Epidermal melanocyte (primary cell): ENCODE measurements at regions not wholly inside any gene's neighbourhood (a gene's known extent, or its start where the extent isn't known, plus 50 kb on each side); places are given as distances from the start of the nearest gene placed in this dataset.

ENCODE experiments used
- DNase-seq: peaks from one replicate; pipeline ENCODE4 v3.0.0; 2011; ENCODE audit warnings: low spot score; ENCODE audit not compliant: insufficient read length

DNA sequence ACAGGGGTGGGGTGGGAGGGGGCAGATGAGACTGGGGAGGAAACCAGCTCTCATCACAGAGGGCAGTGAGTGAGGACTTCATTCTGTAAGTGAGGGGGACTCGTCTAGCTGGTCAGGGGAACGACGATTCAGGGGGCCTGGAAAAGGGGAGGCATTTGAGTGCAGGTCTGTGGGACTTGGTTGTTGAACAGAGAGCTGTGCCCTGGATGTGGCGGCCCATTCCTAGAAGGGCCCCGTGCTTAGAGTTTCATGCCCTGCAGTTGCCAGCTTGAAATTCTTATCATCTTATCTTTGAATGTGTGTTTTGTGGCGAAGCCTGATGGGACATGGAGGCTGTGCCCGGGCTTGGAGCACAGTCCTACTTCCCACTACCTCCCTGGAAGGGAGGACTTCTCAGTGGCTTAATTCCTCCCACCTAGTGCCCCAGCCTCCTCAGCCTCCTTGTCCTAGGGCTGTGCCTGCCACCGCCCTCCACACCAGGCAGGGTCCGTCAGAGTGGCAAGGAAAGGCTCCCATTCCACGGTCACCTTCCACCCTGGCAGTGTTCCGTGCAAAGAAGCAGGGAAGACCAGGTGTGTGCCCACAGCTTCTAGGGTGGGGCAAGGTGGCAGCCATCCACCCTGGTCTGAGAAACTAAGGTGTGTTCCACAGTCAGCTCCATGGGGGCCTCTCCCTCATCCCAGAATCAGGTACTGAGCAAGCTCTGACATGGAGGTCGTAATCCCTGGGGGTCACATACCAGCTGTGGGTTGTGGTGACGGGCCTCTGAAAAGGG, 59.7 kb upstream of the LMO1 start:
- DNase-seq: no peak

DNA sequence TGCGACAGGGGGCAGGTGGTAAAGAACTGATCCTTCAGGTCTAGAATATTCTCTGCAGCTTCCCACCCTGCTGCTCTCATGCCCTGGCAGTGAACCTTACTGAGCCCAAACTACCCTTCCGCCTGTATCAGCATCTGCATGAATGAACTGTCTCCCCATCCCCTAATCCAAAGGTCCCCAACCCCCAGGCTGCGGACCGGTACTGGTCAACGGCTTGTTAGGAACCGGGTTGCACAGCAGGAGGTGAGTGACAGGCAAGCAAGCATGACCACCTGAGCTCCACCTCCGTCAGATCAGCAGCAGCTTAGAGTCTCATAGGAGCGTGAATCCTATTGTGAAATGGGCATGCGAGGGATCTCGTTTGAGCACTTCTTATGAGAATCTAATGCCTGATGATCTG, 58.2 kb upstream of the LMO1 start:
- no peak for DNase-seq

DNA sequence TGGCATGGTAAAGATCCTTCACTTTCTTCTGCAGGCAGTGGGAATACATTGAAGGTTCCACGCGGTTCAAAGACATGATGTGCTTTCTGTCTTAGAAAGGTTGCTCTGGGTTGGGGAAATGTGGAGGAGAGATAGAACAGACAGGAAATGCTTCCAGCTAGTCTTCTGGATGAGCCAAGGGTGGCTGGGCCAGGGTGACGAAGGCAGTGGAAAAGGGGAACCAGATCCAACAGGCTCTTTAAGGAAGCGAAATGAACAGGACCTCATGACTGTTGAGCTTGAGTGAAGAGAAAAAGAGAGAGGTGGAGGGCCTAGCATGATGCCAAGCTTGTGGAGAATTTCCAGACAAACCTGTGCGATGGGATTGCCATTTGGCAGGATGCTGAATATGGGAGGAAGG, 56.4 kb upstream of the LMO1 start:
- no peak for DNase-seq

DNA sequence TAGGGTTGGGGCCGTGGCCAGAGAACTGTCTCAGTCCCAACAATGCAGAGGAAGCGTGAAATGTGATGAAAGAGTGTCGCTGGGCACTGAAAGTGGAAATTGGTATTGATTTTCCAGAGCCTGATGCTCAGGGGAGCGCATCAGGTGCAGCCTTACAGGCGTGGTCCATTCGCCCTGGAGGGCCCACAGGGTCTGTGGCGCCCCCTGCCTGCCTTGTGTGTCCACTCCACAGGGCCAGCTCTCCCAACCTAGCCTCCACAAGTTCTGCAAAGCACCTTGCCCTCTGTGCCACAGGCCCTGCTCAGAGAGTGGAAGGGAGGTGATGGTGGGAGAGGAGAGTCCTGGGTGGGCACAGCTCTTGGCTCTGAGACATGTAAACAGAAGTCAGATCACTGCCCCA, 54.9 kb upstream of the LMO1 start:
- no peak for DNase-seq

DNA sequence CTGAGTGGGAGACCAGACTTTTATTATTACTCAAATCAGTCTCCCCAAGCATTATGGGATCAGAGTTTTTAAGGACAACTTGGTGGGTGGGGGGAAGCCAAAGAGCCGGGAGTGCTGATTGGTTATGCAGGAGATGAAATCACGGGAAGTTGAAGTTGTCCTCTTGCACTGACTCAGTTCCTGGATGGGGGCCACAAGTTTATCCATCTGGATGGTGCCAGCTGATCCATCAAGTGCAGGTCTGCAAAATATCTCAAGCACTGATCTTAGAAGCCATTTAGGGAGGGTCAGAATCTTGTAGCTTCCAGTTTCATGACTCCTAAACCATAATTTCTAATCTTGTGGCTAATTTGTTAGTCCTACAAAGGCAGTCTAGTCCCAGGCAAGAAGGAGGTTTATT, 53.5 kb upstream of the LMO1 start:
- no peak for DNase-seq

DNA sequence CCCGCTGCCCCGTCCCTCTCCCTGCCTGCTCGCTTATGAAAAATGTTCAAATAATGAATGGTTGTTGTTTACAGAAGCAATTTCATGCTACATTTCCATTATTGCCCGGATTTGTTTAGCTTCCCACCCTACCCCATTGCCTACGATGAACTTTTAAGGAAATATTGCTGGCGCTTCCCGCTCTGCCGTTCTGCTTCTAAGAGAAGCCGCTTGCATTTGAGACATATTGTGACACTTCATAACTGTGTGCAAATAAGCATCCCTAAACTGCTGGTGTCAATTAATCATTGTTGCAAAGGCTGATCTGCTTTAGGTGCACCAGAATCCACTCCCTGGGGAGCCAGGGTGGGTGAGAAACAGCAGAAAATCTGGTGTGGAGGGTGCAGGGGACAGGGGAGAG, 52.3 kb upstream of the LMO1 start:
- DNase-seq: no peak

DNA sequence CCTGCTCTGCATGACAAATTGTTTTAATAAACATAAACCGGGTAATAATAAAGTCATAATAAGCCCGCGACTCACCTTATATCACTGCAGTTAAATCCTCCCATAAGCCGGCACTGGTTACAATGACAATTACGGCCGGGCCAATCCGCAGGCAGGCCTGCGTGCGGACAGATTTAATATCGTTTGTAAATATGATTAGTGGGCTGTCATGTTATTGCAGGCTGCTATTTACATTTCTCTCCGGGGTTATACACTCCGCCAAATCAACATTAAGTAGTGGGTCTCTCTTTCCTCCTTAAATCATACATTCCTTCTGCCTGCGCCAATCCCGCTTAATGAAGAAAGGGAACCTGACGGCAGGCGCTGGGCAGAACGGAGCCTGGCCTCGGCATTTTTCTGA, 51.8 kb upstream of the LMO1 start:
- no peak for DNase-seq

DNA sequence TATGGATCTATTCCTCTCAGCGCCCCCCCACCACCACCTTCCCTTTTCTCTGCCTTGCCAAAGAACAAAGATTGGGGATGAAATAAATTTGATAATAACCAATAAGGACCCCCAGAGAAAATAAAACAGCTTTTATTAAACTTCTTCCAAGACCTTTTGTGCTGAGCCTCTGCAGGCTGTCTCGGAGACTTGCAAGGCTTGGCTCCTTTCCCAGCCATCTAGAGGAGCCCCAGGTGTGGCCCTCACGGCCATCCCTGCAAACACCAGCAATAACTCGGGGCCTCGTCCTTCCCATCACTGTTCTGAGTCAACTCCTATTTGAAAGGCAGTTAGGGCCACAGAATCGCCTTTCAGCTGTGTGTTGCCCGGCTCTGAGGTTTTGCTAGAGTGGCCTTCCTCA, 51.2 kb upstream of the LMO1 start:
- no peak for DNase-seq

DNA sequence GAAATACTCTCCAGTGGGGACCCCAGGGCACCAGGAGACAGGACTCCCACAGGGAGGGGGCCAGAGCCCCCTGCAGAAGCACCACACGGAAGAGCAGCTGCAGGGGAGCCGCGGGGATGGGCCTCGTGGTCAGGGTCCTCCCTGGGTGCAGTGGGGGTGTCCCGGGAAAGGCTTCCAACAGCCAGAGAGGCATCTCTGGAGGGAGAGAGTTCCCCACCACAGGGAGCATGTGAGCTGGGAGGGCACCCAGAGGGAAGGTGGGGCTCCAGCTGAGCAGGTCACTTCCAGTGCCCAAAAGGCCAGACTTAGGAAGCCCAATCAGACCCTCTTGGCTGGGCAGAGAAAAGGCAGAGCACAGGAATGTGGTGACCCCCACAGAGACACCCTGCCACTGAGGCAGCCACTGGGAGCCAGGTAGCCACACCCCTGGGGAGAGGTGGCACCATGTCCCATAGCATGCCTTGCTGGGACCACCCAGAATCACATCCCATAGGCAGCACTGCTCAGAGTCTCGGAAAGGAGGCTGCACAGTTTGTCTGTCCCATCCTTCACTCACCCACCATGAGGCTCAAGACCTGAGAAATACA, 49.9 kb upstream of the LMO1 start:
- DNase-seq: no peak
